BLaER1 treated with 17β-estradiol and CSF1 and Interleukin-3, amounts not matched to agents 10 nM and 100 nM (cell line): ENCODE measurements at regions not wholly inside any gene's neighbourhood (a gene's known extent, or its start where the extent isn't known, plus 50 kb on each side); places are given as distances from the start of the nearest gene placed in this dataset.
"Not testable (repeated sequence)": the region's sequence is repeated elsewhere in the genome, so short reads cannot be mapped to it uniquely, and the experiment has no call there.

Source experiments
- H3K27ac ChIP-seq, 11 experiments: shearing (Covaris generic); formaldehyde crosslinking; 2 replicates each; pipeline ENCODE4 v1.8.1; 2022
- H3K27me3 ChIP-seq, 11 experiments: shearing (Covaris generic); formaldehyde crosslinking; 2 replicates each; pipeline ENCODE4 v1.8.1; 2022
- H3K36me3 ChIP-seq, 11 experiments: shearing (Covaris generic); formaldehyde crosslinking; 2 replicates each; pipeline ENCODE4 v1.8.1; 2022
- H3K4me1 ChIP-seq, 10 experiments: shearing (Covaris generic); formaldehyde crosslinking; 2 replicates each; pipeline ENCODE4 v1.8.1; 2022
- H3K4me2 ChIP-seq, 11 experiments: shearing (Covaris generic); formaldehyde crosslinking; 2 replicates each; pipeline ENCODE4 v1.8.1; 2022
- H3K4me3 ChIP-seq, 10 experiments: shearing (Covaris generic); formaldehyde crosslinking; 2 replicates each; pipeline ENCODE4 v1.8.1; 2022
- H3K9ac ChIP-seq, 11 experiments: shearing (Covaris generic); formaldehyde crosslinking; 2 replicates each; pipeline ENCODE4 v1.8.1; 2022
- H3K9me3 ChIP-seq, 11 experiments: shearing (Covaris generic); formaldehyde crosslinking; replicated peaks in 1 of 11; 2 replicates each; pipeline ENCODE4 v1.8.1; 2022
- H4K20me1 ChIP-seq, 11 experiments: shearing (Covaris generic); formaldehyde crosslinking; 2 replicates each; pipeline ENCODE4 v1.8.1; 2022
- Cebpa-rat ChIP-seq, 11 experiments: shearing (Covaris generic); IDR thresholded peaks; 2 replicates each; pipeline ENCODE4 v1.8.1; 2022

GRCh38 chr12:94845110-94845509, 158.4 kb downstream of the NDUFA12 start:
- H3K36me3 ChIP-seq: no peaks in the 10 kb centered on the region
- no peak overlapping the region for H3K4me3 ChIP-seq
- H4K20me1 ChIP-seq: no peaks in the 10 kb centered on the region
- H3K27ac ChIP-seq: no peak overlapping the region
- H3K9me3 ChIP-seq: no peaks in the 10 kb centered on the region
- H3K4me1 ChIP-seq: no peaks in the 10 kb centered on the region
- TF ChIP-seq Cebpa-rat (IDR thresholded peaks at IDR 0.05): no peak
- no peak overlapping the region for H3K9ac ChIP-seq
- no peaks in the 10 kb centered on the region for H3K27me3 ChIP-seq
- H3K4me2 ChIP-seq: no peak overlapping the region

GRCh38 chr12:94844452-94844851, 159.0 kb downstream of the NDUFA12 start:
- Histone ChIP-seq H3K4me2 (no peak overlapping the region), H3K4me3 (no peak overlapping the region), H3K27ac (no peak overlapping the region), H4K20me1 (no peaks in the 10 kb centered on the region), H3K9me3 (no peaks in the 10 kb centered on the region), H3K9ac (no peak overlapping the region), H3K4me1 (peaks cover 0 to 2% (median 1%) of the 10 kb centered on the region in 10 experiments; a peak in 9 of 20 replicates), H3K27me3 (no peaks in the 10 kb centered on the region), H3K36me3 (no peaks in the 10 kb centered on the region)
- no peak for TF ChIP-seq Cebpa-rat (IDR thresholded peaks at IDR 0.05)

GRCh38 chr12:94841904-94842610, 161.4 kb downstream of the NDUFA12 start:
- Histone ChIP-seq H3K9me3 (peaks cover 0 to 1% (median 0%) of the 10 kb centered on the region in 11 experiments; a peak in 2 of 22 replicates), H3K27ac (no peak overlapping the region), H3K9ac (no peak overlapping the region), H3K4me1 (peaks cover 4 to 8% (median 6%) of the 10 kb centered on the region in 10 experiments; a peak in 14 of 20 replicates), H4K20me1 (no peaks in the 10 kb centered on the region), H3K36me3 (no peaks in the 10 kb centered on the region), H3K4me2 (no peak overlapping the region), H3K4me3 (no peak overlapping the region), H3K27me3 (no peaks in the 10 kb centered on the region)
- no peak for TF ChIP-seq Cebpa-rat (IDR thresholded peaks at IDR 0.05)

GRCh38 chr12:94841177-94841576, 162.3 kb downstream of the NDUFA12 start:
- no peak for TF ChIP-seq Cebpa-rat (IDR thresholded peaks at IDR 0.05)
- H3K27ac ChIP-seq: no peak overlapping the region
- no peaks in the 10 kb centered on the region for H3K27me3 ChIP-seq
- no peak overlapping the region for H3K4me3 ChIP-seq
- peaks cover 0 to 7% (median 0%) of the 10 kb centered on the region in 11 experiments; a peak in 2 of 22 replicates for H3K9me3 ChIP-seq
- no peaks in the 10 kb centered on the region for H3K36me3 ChIP-seq
- H3K4me1 ChIP-seq: peaks cover 6 to 8% (median 7%) of the 10 kb centered on the region in 10 experiments; a peak in 14 of 20 replicates
- no peak overlapping the region for H3K9ac ChIP-seq
- no peaks in the 10 kb centered on the region for H4K20me1 ChIP-seq
- no peak overlapping the region for H3K4me2 ChIP-seq

- H3K36me3 ChIP-seq: no peaks in the 10 kb centered on the region
- no peaks in the 10 kb centered on the region for H3K27me3 ChIP-seq
- no peak for TF ChIP-seq Cebpa-rat (IDR thresholded peaks at IDR 0.05)
- peak overlapping the region in 8 of 11 experiments; percentile 14 to 52 (median 26); a peak in 12 of 22 replicates for H3K4me2 ChIP-seq
- H3K9me3 ChIP-seq: peaks cover 0 to 10% (median 0%) of the 10 kb centered on the region in 11 experiments; a peak in 3 of 22 replicates
- no peaks in the 10 kb centered on the region for H4K20me1 ChIP-seq
- H3K27ac ChIP-seq: no peak overlapping the region
- H3K4me3 ChIP-seq: no peak overlapping the region
- peaks cover 6 to 8% (median 7%) of the 10 kb centered on the region in 10 experiments; a peak in 15 of 20 replicates for H3K4me1 ChIP-seq
- H3K9ac ChIP-seq: no peak overlapping the region
Observed at GRCh38 chr12:94839347-94839746, 164.2 kb downstream of the NDUFA12 start.

- not testable (repeated sequence) for H4K20me1 ChIP-seq, H3K27ac ChIP-seq, H3K9ac ChIP-seq, H3K36me3 ChIP-seq, H3K27me3 ChIP-seq, H3K4me3 ChIP-seq
- Histone ChIP-seq H3K9me3 (peaks cover 0 to 10% (median 0%) of the 10 kb centered on the region in 11 experiments; a peak in 3 of 22 replicates), H3K4me2 (0 out of 22 replicates have a peak overlapping the region, but pooled peaks of 1 of the 11 experiments have one; percentile 25), H3K4me1 (peaks cover 6 to 30% (median 12%) of the 10 kb centered on the region in 10 experiments; a peak in 17 of 20 replicates)
- TF ChIP-seq Cebpa-rat (IDR thresholded peaks at IDR 0.05): peak in 10 of 11 experiments; percentile 43 to 94 (median 72); a peak in 14 of 22 replicates
Observed at GRCh38 chr12:94836952-94837670, 166.4 kb downstream of the NDUFA12 start.

- H3K27me3 ChIP-seq: no peaks in the 10 kb centered on the region
- no peaks in the 10 kb centered on the region for H3K36me3 ChIP-seq
- H3K4me2 ChIP-seq: peak overlapping the region in 3 of 11 experiments; percentile 85 to 91 (median 86); a peak in 5 of 22 replicates
- peaks cover 0 to 10% (median 0%) of the 10 kb centered on the region in 11 experiments; a peak in 3 of 22 replicates for H3K9me3 ChIP-seq
- no peaks in the 10 kb centered on the region for H4K20me1 ChIP-seq
- peak overlapping the region in 1 of 11 experiments; percentile 21; a peak in 2 of 22 replicates for H3K27ac ChIP-seq
- H3K9ac ChIP-seq: no peak overlapping the region
- H3K4me3 ChIP-seq: no peak overlapping the region
- no peak for TF ChIP-seq Cebpa-rat (IDR thresholded peaks at IDR 0.05)
- peaks cover 3 to 60% (median 30%) of the 10 kb centered on the region in 10 experiments for H3K4me1 ChIP-seq
Observed at GRCh38 chr12:94834036-94834625, 169.4 kb downstream of the NDUFA12 start.

GRCh38 chr12:94832780-94833681, 170.5 kb downstream of the NDUFA12 start:
- no peak for TF ChIP-seq Cebpa-rat (IDR thresholded peaks at IDR 0.05)
- H3K9ac ChIP-seq: peak overlapping the region in 4 of 11 experiments; percentile 33 to 41 (median 34); a peak in 6 of 22 replicates
- no peaks in the 10 kb centered on the region for H4K20me1 ChIP-seq
- H3K4me3 ChIP-seq: no peak overlapping the region
- peaks cover 0 to 63% (median 28%) of the 10 kb centered on the region in 10 experiments; a peak in 18 of 20 replicates for H3K4me1 ChIP-seq
- peaks cover 0 to 10% (median 0%) of the 10 kb centered on the region in 11 experiments; a peak in 3 of 22 replicates for H3K9me3 ChIP-seq
- H3K4me2 ChIP-seq: peak overlapping the region in 5 of 11 experiments; percentile 29 to 91 (median 85); a peak in 9 of 22 replicates
- no peaks in the 10 kb centered on the region for H3K27me3 ChIP-seq
- peak overlapping the region in 4 of 11 experiments; percentile 20 to 46 (median 22); a peak in 5 of 22 replicates for H3K27ac ChIP-seq
- H3K36me3 ChIP-seq: no peaks in the 10 kb centered on the region
